ENCODE measurements at regions not wholly inside any gene's neighbourhood (a gene's known extent, or its start where the extent isn't known, plus 50 kb on each side); places are given as distances from the start of the nearest gene placed in this dataset.

GRCh38 chr10:58044072-58044471, 223.6 kb downstream of the IPMK start:
- no peaks in the 10 kb centered on the region for H3K4me1 ChIP-seq (ENCODE audit: insufficient read depth, low read length, poor library complexity, severe bottlenecking)
- intact Hi-C loops (cut with micrococcal nuclease; ENCODE audit: unreplicated experiment), result no loop called here
- no peak for DNase-seq (ENCODE audit: low spot score)
- ChIA-PET POLR2A (no interaction called here), CTCF (ENCODE audit: unreplicated experiment) (no interaction called here)
- no peaks in the 10 kb centered on the region for H3K79me2 ChIP-seq (ENCODE audit: insufficient read depth, low read depth, low read length)
- no peak overlapping the region for H3K4me2 ChIP-seq (ENCODE audit: low read length)
- H2AFZ ChIP-seq (ENCODE audit: low read length), result no peak overlapping the region
- no peaks in the 10 kb centered on the region for H4K20me1 ChIP-seq (ENCODE audit: insufficient read depth, low read length)
- no peaks in the 10 kb centered on the region for H3K36me3 ChIP-seq (ENCODE audit: insufficient read depth, low read length)
- no TSS peak for BruUV-seq (replicated peaks)
- H3K27ac ChIP-seq (ENCODE audit: low read depth, low read length, poor library complexity, severe bottlenecking), result no peak overlapping the region
- H3K4me3 ChIP-seq (ENCODE audit: low read depth, low read length, poor library complexity, severe bottlenecking), result no peak overlapping the region
- no peaks in the 10 kb centered on the region for H3K9me3 ChIP-seq (ENCODE audit: low read length)
- TF ChIP-seq CTCF (conservative IDR thresholded peaks at IDR 0.05; ENCODE audit: low read length) (no peak), EZH2phosphoT487 (IDR thresholded peaks at IDR 0.05; ENCODE audit: borderline replicate concordance, low read depth, low read length) (no peak)
- H3K9me2 ChIP-seq (ENCODE audit: insufficient read depth, low read length), result no peaks in the 10 kb centered on the region

- no peak for DNase-seq (ENCODE audit: low spot score)
- H3K4me1 ChIP-seq (ENCODE audit: insufficient read depth, low read length, poor library complexity, severe bottlenecking), result no peaks in the 10 kb centered on the region
- no peak overlapping the region for H3K27ac ChIP-seq (ENCODE audit: low read depth, low read length, poor library complexity, severe bottlenecking)
- H3K4me3 ChIP-seq (ENCODE audit: low read depth, low read length, poor library complexity, severe bottlenecking), result no peak overlapping the region
- no peak overlapping the region for H3K4me2 ChIP-seq (ENCODE audit: low read length)
- no peak for TF ChIP-seq CTCF (conservative IDR thresholded peaks at IDR 0.05; ENCODE audit: low read length)
- TF ChIP-seq EZH2phosphoT487 (IDR thresholded peaks at IDR 0.05; ENCODE audit: borderline replicate concordance, low read depth, low read length), result no peak
- CTCF ChIA-PET (ENCODE audit: unreplicated experiment), result interaction anchor here (0.5 kb wide), 1 partner anchor 423 kb away, joined by 4 read pairs; no protein-coding TSS in a partner anchor
- H3K36me3 ChIP-seq (ENCODE audit: insufficient read depth, low read length), result no peaks in the 10 kb centered on the region
- H4K20me1 ChIP-seq (ENCODE audit: insufficient read depth, low read length), result no peaks in the 10 kb centered on the region
- H3K9me2 ChIP-seq (ENCODE audit: insufficient read depth, low read length), result no peaks in the 10 kb centered on the region
- POLR2A ChIA-PET, result no interaction called here
- no peak overlapping the region for H2AFZ ChIP-seq (ENCODE audit: low read length)
- no peaks in the 10 kb centered on the region for H3K9me3 ChIP-seq (ENCODE audit: low read length)
- intact Hi-C loops (cut with micrococcal nuclease; ENCODE audit: unreplicated experiment), result no loop called here
- no TSS peak for BruUV-seq (replicated peaks)
- no peaks in the 10 kb centered on the region for H3K79me2 ChIP-seq (ENCODE audit: insufficient read depth, low read depth, low read length)
These were observed 225.8 kb downstream of the IPMK start for GRCh38 chr10:58041901-58042300.

DNA sequence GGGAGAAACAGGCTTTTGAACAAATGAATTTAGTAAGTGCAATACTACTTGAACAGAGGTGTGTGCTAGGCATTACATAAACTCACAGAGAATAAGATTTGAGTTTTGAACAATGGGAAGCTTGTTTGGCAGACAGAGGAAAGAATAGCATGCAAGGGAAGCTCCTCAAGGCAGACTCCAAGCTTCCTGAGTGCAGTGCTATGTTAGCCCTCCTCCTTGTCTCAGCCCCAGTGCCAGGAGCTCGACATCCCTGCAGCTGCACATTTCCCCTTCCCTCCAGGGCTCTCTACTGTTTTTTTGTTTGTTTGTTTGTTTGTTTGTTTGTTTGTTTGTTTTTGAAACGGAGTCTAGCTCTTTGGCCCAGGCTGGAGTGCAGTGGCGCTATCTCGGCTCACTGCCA, 237.5 kb downstream of the IPMK start:
- ChIA-PET POLR2A (interaction anchor here (0.9 kb wide), 1 partner anchor 8 kb away, joined by 3 read pairs; no protein-coding TSS in a partner anchor), CTCF (ENCODE audit: unreplicated experiment) (no interaction called here)
- no peak overlapping the region for H2AFZ ChIP-seq (ENCODE audit: low read length)
- no peaks in the 10 kb centered on the region for H3K4me1 ChIP-seq (ENCODE audit: insufficient read depth, low read length, poor library complexity, severe bottlenecking)
- H3K4me2 ChIP-seq (ENCODE audit: low read length), result no peak overlapping the region
- no peaks in the 10 kb centered on the region for H4K20me1 ChIP-seq (ENCODE audit: insufficient read depth, low read length)
- DNase-seq (ENCODE audit: low spot score), result no peak
- H3K79me2 ChIP-seq (ENCODE audit: insufficient read depth, low read depth, low read length), result no peaks in the 10 kb centered on the region
- no peak overlapping the region for H3K4me3 ChIP-seq (ENCODE audit: low read depth, low read length, poor library complexity, severe bottlenecking)
- no peaks in the 10 kb centered on the region for H3K9me2 ChIP-seq (ENCODE audit: insufficient read depth, low read length)
- TF ChIP-seq EZH2phosphoT487 (IDR thresholded peaks at IDR 0.05; ENCODE audit: borderline replicate concordance, low read depth, low read length) (no peak), CTCF (conservative IDR thresholded peaks at IDR 0.05; ENCODE audit: low read length) (no peak)
- H3K27ac ChIP-seq (ENCODE audit: low read depth, low read length, poor library complexity, severe bottlenecking), result no peak overlapping the region
- intact Hi-C loops (cut with micrococcal nuclease; ENCODE audit: unreplicated experiment), result no loop called here
- H3K9me3 ChIP-seq (ENCODE audit: low read length), result no peaks in the 10 kb centered on the region
- no peaks in the 10 kb centered on the region for H3K36me3 ChIP-seq (ENCODE audit: insufficient read depth, low read length)
- no TSS peak for BruUV-seq (replicated peaks)
